OCI-LY1 (cell line): ENCODE measurements at regions not wholly inside any gene's neighbourhood (a gene's known extent, or its start where the extent isn't known, plus 50 kb on each side); places are given as distances from the start of the nearest gene placed in this dataset.

Source experiments
- H2AFZ ChIP-seq: fragments of 200-600 bp; sonication (generic), shearing (Covaris generic); 2 replicates; pipeline ENCODE4 v1.6.0; 2014; ENCODE audit warnings: antibody characterized with exemption, mild to moderate bottlenecking, low read length
- H3F3A ChIP-seq: fragments of 200-600 bp; sonication (generic), shearing (Covaris generic); 2 replicates; pipeline ENCODE4 v1.6.0; 2014; ENCODE audit warnings: mild to moderate bottlenecking, antibody characterized with exemption, low read length, moderate library complexity; ENCODE audit not compliant: insufficient read depth
- H3K27ac ChIP-seq: fragments of 200-600 bp; sonication (generic); 2 replicates; pipeline ENCODE4 v1.5.1; 2014; ENCODE audit warnings: low read length, mixed run types, mild to moderate bottlenecking, low read depth; ENCODE audit not compliant: poor library complexity, severe bottlenecking
- H3K27me3 ChIP-seq: fragments of 200-600 bp; sonication (generic); 2 replicates; pipeline ENCODE4 v1.6.0; 2014; ENCODE audit warnings: antibody characterized with exemption, mild to moderate bottlenecking, low read length, moderate library complexity; ENCODE audit not compliant: insufficient read depth
- H3K36me3 ChIP-seq: fragments of 200-600 bp; sonication (generic); 2 replicates; pipeline ENCODE4 v1.6.1; 2014; ENCODE audit warnings: mild to moderate bottlenecking, antibody characterized with exemption, low read length, moderate library complexity, mixed read lengths; ENCODE audit not compliant: insufficient read depth
- H3K4me1 ChIP-seq: fragments of 200-600 bp; sonication (generic); 2 replicates; pipeline ENCODE4 v1.5.1; 2014; ENCODE audit warnings: mild to moderate bottlenecking, low read length, moderate library complexity; ENCODE audit not compliant: insufficient read depth, severe bottlenecking
- H3K4me2 ChIP-seq: fragments of 200-600 bp; sonication (generic), shearing (Covaris generic); 2 replicates; pipeline ENCODE4 v1.6.1; 2014; ENCODE audit warnings: low read length
- H3K4me3 ChIP-seq: fragments of 200-600 bp; sonication (generic); 2 replicates; pipeline ENCODE4 v1.5.1; 2014; ENCODE audit warnings: low read length, low read depth, mild to moderate bottlenecking, mixed read lengths; ENCODE audit not compliant: poor library complexity, severe bottlenecking
- H3K79me2 ChIP-seq: fragments of 200-600 bp; shearing (Covaris generic); 2 replicates; pipeline ENCODE4 v1.6.1; 2016; ENCODE audit warnings: mixed run types, low read length, mixed read lengths; ENCODE audit not compliant: insufficient read depth
- H3K9ac ChIP-seq: fragments of 200-600 bp; sonication (generic), shearing (Covaris generic); 2 replicates; pipeline ENCODE4 v1.6.1; 2014; ENCODE audit warnings: mild to moderate bottlenecking, low read length, mixed read lengths
- H3K9me2 ChIP-seq: fragments of 200-600 bp; sonication (generic), shearing (Covaris generic); 2 replicates; pipeline ENCODE4 v1.6.1; 2014; ENCODE audit warnings: low read depth, mild to moderate bottlenecking, low read length, mixed read lengths
- H3K9me3 ChIP-seq: fragments of 200-600 bp; shearing (Covaris generic); 2 replicates; pipeline ENCODE4 v1.6.1; 2014; ENCODE audit warnings: low read length, mixed read lengths
- H4K20me1 ChIP-seq: fragments of 200-600 bp; sonication (generic), shearing (Covaris generic); 2 replicates; pipeline ENCODE4 v1.6.0; 2016; ENCODE audit warnings: mild to moderate bottlenecking, low read length; ENCODE audit not compliant: insufficient read depth
- CTCF ChIP-seq: fragments of 200-600 bp; sonication (generic), shearing (Covaris generic); IDR thresholded peaks from 2 replicates; pipeline ENCODE4 v1.5.1; 2017; ENCODE audit warnings: mild to moderate bottlenecking, antibody characterized with exemption, low read length, moderate library complexity, mixed read lengths
- EZH2 ChIP-seq: fragments of 200-600 bp; sonication (generic), shearing (Covaris generic); IDR thresholded peaks from 2 replicates; pipeline ENCODE4 v1.8.0; 2017; ENCODE audit warnings: borderline replicate concordance, mixed run types, mild to moderate bottlenecking, antibody characterized with exemption, low read length, moderate library complexity, mixed read lengths

GRCh38 chr9:81303658-81304057 is 385.7 kb downstream of the TLE1 start:
- Histone ChIP-seq H2AFZ (no peak overlapping the region), H3K9me3 (no peaks in the 10 kb centered on the region), H4K20me1 (no peaks in the 10 kb centered on the region), H3K4me3 (no peak overlapping the region), H3K27ac (no peak overlapping the region), H3K4me2 (no peak overlapping the region), H3K9ac (no peak overlapping the region), H3F3A (no peaks in the 10 kb centered on the region), H3K27me3 (no peaks in the 10 kb centered on the region), H3K9me2 (no peaks in the 10 kb centered on the region), H3K4me1 (no peaks in the 10 kb centered on the region), H3K79me2 (no peaks in the 10 kb centered on the region), H3K36me3 (no peaks in the 10 kb centered on the region)
- TF ChIP-seq EZH2: no peak
- no peak for TF ChIP-seq CTCF

DNA sequence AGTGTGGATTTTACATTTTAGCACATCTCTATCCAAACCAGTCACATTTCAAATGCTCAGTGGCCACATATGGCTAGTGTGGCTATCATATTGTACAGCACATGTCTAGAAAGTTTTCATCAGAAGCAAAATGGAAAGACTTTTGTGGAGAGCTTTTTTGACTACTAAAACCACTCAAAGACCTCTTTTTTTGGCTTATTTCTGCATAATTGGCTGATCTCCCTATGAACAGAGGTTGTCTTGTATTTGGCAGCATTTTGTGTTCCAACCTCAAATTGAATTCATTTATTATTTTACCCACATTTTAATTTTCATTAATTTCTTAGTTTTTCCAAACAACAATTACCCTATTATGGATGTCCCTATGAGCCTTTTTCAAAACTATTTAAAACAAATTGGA is 395.7 kb downstream of the TLE1 start:
- Histone ChIP-seq H4K20me1 (no peaks in the 10 kb centered on the region), H3K79me2 (no peaks in the 10 kb centered on the region), H3F3A (no peaks in the 10 kb centered on the region), H3K36me3 (no peaks in the 10 kb centered on the region), H3K4me1 (no peaks in the 10 kb centered on the region), H3K27me3 (no peaks in the 10 kb centered on the region), H3K27ac (no peak overlapping the region), H3K9me3 (no peaks in the 10 kb centered on the region), H2AFZ (no peak overlapping the region), H3K9ac (no peak overlapping the region), H3K4me2 (no peak overlapping the region), H3K9me2 (no peaks in the 10 kb centered on the region), H3K4me3 (no peak overlapping the region)
- no peak for TF ChIP-seq EZH2
- no peak for TF ChIP-seq CTCF

DNA sequence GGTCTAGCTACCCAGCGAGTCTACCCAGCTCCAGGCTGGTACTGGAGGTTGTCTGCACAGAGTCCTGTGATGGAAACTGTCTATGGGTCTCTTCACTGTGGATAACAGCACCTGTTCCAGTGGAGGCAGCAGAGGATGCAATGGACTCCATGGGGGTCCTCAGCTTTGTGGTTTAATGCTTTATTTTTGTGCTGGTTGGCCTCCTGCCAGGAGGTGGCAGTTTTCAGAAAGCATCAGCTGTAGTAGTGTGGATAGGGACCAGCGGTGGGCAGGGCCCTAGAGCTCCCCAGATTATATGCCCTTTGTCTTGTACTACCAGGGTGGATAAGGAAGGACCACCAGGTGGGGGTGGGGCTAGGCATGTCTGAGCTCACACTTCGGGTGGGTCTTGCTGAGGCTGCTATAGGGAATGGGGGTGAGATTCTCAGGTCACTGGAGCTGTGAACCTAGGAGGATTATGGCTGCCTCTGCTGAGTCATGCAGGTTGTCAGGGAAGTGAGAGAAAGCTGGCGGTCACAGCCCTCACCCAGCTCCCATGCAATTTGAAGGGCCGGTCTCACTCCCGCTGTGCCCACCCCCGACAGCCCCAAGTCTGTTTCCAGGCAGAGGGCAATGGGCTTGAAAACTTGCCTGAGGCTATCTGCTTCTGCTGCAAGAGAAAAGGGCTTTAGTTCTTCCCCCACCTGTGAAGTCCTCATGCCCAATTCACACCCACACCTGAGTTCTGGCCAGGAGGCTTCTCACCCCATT is 397.1 kb downstream of the TLE1 start:
- no peak overlapping the region for H3K9ac ChIP-seq
- H3K4me1 ChIP-seq: no peaks in the 10 kb centered on the region
- H3K79me2 ChIP-seq: no peaks in the 10 kb centered on the region
- no peak overlapping the region for H3K4me2 ChIP-seq
- no peak overlapping the region for H3K4me3 ChIP-seq
- no peak overlapping the region for H2AFZ ChIP-seq
- H4K20me1 ChIP-seq: no peaks in the 10 kb centered on the region
- H3K36me3 ChIP-seq: no peaks in the 10 kb centered on the region
- H3K9me2 ChIP-seq: no peaks in the 10 kb centered on the region
- no peaks in the 10 kb centered on the region for H3K9me3 ChIP-seq
- no peak overlapping the region for H3K27ac ChIP-seq
- H3F3A ChIP-seq: no peaks in the 10 kb centered on the region
- no peak for TF ChIP-seq CTCF
- TF ChIP-seq EZH2: no peak
- H3K27me3 ChIP-seq: no peaks in the 10 kb centered on the region
